ENCODE measurements at regions not wholly inside any gene's neighbourhood (a gene's known extent, or its start where the extent isn't known, plus 50 kb on each side); places are given as distances from the start of the nearest gene placed in this dataset.

GRCh38 chr2:138215958-138216357 lies 251.7 kb downstream of the HNMT start:
- Histone ChIP-seq H3K9me3 (ENCODE audit: insufficient read depth, low read depth) (no peaks in the 10 kb centered on the region), H3K4me1 (replicated peaks; ENCODE audit: insufficient read depth) (no peaks in the 10 kb centered on the region), H3K4me2 (no peak overlapping the region), H4K20me1 (ENCODE audit: insufficient read depth) (no peaks in the 10 kb centered on the region), H3K27me3 (ENCODE audit: insufficient read depth, low read depth) (no peaks in the 10 kb centered on the region), H3K4me3 (no peak overlapping the region), H2AFZ (no peak overlapping the region), H3K36me3 (ENCODE audit: low read depth) (no peaks in the 10 kb centered on the region), H3K9me2 (ENCODE audit: insufficient read depth) (no peaks in the 10 kb centered on the region), H3F3A (ENCODE audit: insufficient read depth, low read depth) (no peaks in the 10 kb centered on the region), H3K79me2 (ENCODE audit: low read depth) (no peaks in the 10 kb centered on the region), H3K27ac (no peak overlapping the region)
- intact Hi-C loops (cut with micrococcal nuclease; ENCODE audit: unreplicated experiment) = no loop called here
- ChIA-PET CTCF (no interaction called here), POLR2A (ENCODE audit: unreplicated experiment) (no interaction called here)
- DNase-seq = no peak
- BruUV-seq (replicated peaks) = no TSS peak
- no peak for TF ChIP-seq EZH2 (IDR thresholded peaks at IDR 0.05; ENCODE audit: low read depth)

GRCh38 chr2:138217975-138218374 lies 253.7 kb downstream of the HNMT start:
- H3K4me2 ChIP-seq = no peak overlapping the region
- H4K20me1 ChIP-seq (ENCODE audit: insufficient read depth) = no peaks in the 10 kb centered on the region
- CTCF ChIA-PET = no interaction called here
- POLR2A ChIA-PET (ENCODE audit: unreplicated experiment) = no interaction called here
- H3K36me3 ChIP-seq (ENCODE audit: low read depth) = no peaks in the 10 kb centered on the region
- TF ChIP-seq EZH2 (IDR thresholded peaks at IDR 0.05; ENCODE audit: low read depth) (no peak), CTCF (conservative IDR thresholded peaks at IDR 0.05) (no peak)
- no peaks in the 10 kb centered on the region for H3K9me3 ChIP-seq (ENCODE audit: insufficient read depth, low read depth)
- intact Hi-C loops (cut with micrococcal nuclease; ENCODE audit: unreplicated experiment) = no loop called here
- peaks cover 1% of the 10 kb centered on the region; the same call in 1 of the 2 replicates for H3K4me1 ChIP-seq (replicated peaks; ENCODE audit: insufficient read depth)
- no peak for DNase-seq
- H3K27me3 ChIP-seq (ENCODE audit: insufficient read depth, low read depth) = no peaks in the 10 kb centered on the region
- H3K4me3 ChIP-seq = no peak overlapping the region
- no peaks in the 10 kb centered on the region for H3K9me2 ChIP-seq (ENCODE audit: insufficient read depth)
- H3K79me2 ChIP-seq (ENCODE audit: low read depth) = no peaks in the 10 kb centered on the region
- H3F3A ChIP-seq (ENCODE audit: insufficient read depth, low read depth) = no peaks in the 10 kb centered on the region
- H2AFZ ChIP-seq = no peak overlapping the region
- no TSS peak for BruUV-seq (replicated peaks)
- H3K27ac ChIP-seq = no peak overlapping the region

- BruUV-seq (replicated peaks) = no TSS peak
- no peak overlapping the region for H3K4me3 ChIP-seq
- H3K27ac ChIP-seq = no peak overlapping the region
- no peaks in the 10 kb centered on the region for H3K79me2 ChIP-seq (ENCODE audit: low read depth)
- H2AFZ ChIP-seq = no peak overlapping the region
- no peak for DNase-seq
- H4K20me1 ChIP-seq (ENCODE audit: insufficient read depth) = no peaks in the 10 kb centered on the region
- H3F3A ChIP-seq (ENCODE audit: insufficient read depth, low read depth) = no peaks in the 10 kb centered on the region
- peaks cover 5% of the 10 kb centered on the region; the same call in 1 of the 2 replicates for H3K4me1 ChIP-seq (replicated peaks; ENCODE audit: insufficient read depth)
- H3K4me2 ChIP-seq = no peak overlapping the region
- H3K36me3 ChIP-seq (ENCODE audit: low read depth) = no peaks in the 10 kb centered on the region
- no peak for TF ChIP-seq CTCF (conservative IDR thresholded peaks at IDR 0.05)
- TF ChIP-seq EZH2 (IDR thresholded peaks at IDR 0.05; ENCODE audit: low read depth) = no peak
- intact Hi-C loops (cut with micrococcal nuclease; ENCODE audit: unreplicated experiment) = no loop called here
- no peaks in the 10 kb centered on the region for H3K9me3 ChIP-seq (ENCODE audit: insufficient read depth, low read depth)
- POLR2A ChIA-PET (ENCODE audit: unreplicated experiment) = no interaction called here
- CTCF ChIA-PET = no interaction called here
- H3K9me2 ChIP-seq (ENCODE audit: insufficient read depth) = no peaks in the 10 kb centered on the region
- H3K27me3 ChIP-seq (ENCODE audit: insufficient read depth, low read depth) = no peaks in the 10 kb centered on the region
Measured at GRCh38 chr2:138218397-138218796, 254.1 kb downstream of the HNMT start.

- intact Hi-C loops (cut with micrococcal nuclease; ENCODE audit: unreplicated experiment) = no loop called here
- Histone ChIP-seq H3K36me3 (ENCODE audit: low read depth) (no peaks in the 10 kb centered on the region), H3K4me1 (replicated peaks; ENCODE audit: insufficient read depth) (peaks cover 9% of the 10 kb centered on the region; the same call in 1 of the 2 replicates), H3K9me3 (ENCODE audit: insufficient read depth, low read depth) (no peaks in the 10 kb centered on the region), H3K4me2 (no peak overlapping the region), H3K27me3 (ENCODE audit: insufficient read depth, low read depth) (no peaks in the 10 kb centered on the region), H2AFZ (no peak overlapping the region), H3F3A (ENCODE audit: insufficient read depth, low read depth) (no peaks in the 10 kb centered on the region), H3K4me3 (no peak overlapping the region), H3K79me2 (ENCODE audit: low read depth) (no peaks in the 10 kb centered on the region), H3K9me2 (ENCODE audit: insufficient read depth) (no peaks in the 10 kb centered on the region), H3K27ac (no peak overlapping the region), H4K20me1 (ENCODE audit: insufficient read depth) (no peaks in the 10 kb centered on the region)
- TF ChIP-seq CTCF (conservative IDR thresholded peaks at IDR 0.05) (no peak), EZH2 (IDR thresholded peaks at IDR 0.05; ENCODE audit: low read depth) (no peak)
- BruUV-seq (replicated peaks) = no TSS peak
- ChIA-PET POLR2A (ENCODE audit: unreplicated experiment) (no interaction called here), CTCF (no interaction called here)
- no peak for DNase-seq
Measured at GRCh38 chr2:138219961-138220360, 255.7 kb downstream of the HNMT start.
